Glutamatergic neuron (in vitro differentiated cells): ENCODE measurements at regions not wholly inside any gene's neighbourhood (a gene's known extent, or its start where the extent isn't known, plus 50 kb on each side); places are given as distances from the start of the nearest gene placed in this dataset.

Experiments
- DNase-seq: peaks from one replicate; pipeline ENCODE4 v3.0.0; 2022
- H3K27ac Mint-ChIP-seq: one replicate; pipeline ENCODE4 v1.8.0; 2020; ENCODE audit warnings: mild to moderate bottlenecking, mixed read lengths, inconsistent platforms; ENCODE audit not compliant: unreplicated experiment
- H3K27me3 Mint-ChIP-seq: one replicate; pipeline ENCODE4 v1.8.0; 2020; ENCODE audit warnings: mild to moderate bottlenecking, moderate library complexity, mixed read lengths, inconsistent platforms; ENCODE audit not compliant: unreplicated experiment
- H3K36me3 Mint-ChIP-seq: one replicate; pipeline ENCODE4 v1.8.0; 2020; ENCODE audit warnings: mild to moderate bottlenecking, mixed read lengths, inconsistent platforms; ENCODE audit not compliant: unreplicated experiment
- H3K4me1 Mint-ChIP-seq: one replicate; pipeline ENCODE4 v1.8.0; 2020; ENCODE audit warnings: mild to moderate bottlenecking, low read depth, mixed read lengths, inconsistent platforms; ENCODE audit not compliant: unreplicated experiment
- H3K4me3 Mint-ChIP-seq: one replicate; pipeline ENCODE4 v1.8.0; 2020; ENCODE audit warnings: mild to moderate bottlenecking, mixed read lengths, inconsistent platforms; ENCODE audit not compliant: unreplicated experiment
- H3K9me3 Mint-ChIP-seq: one replicate; pipeline ENCODE4 v1.8.0; 2020; ENCODE audit warnings: mild to moderate bottlenecking, moderate library complexity, mixed read lengths, inconsistent platforms; ENCODE audit not compliant: unreplicated experiment
- CTCF ChIP-seq: fragments of 200-600 bp; sonication (generic); IDR thresholded peaks from one replicate; pipeline ENCODE4 v1.5.0; 2021; ENCODE audit not compliant: partially characterized antibody, unreplicated experiment

- H3K4me3 Mint-ChIP-seq: no peak overlapping the region
- H3K27ac Mint-ChIP-seq: no peak overlapping the region
- H3K36me3 Mint-ChIP-seq: peaks cover 10% of the 10 kb centered on the region
- H3K4me1 Mint-ChIP-seq: no peaks in the 10 kb centered on the region
- no peak for TF ChIP-seq CTCF
- H3K9me3 Mint-ChIP-seq: peaks cover 2% of the 10 kb centered on the region
- H3K27me3 Mint-ChIP-seq: peaks cover 2% of the 10 kb centered on the region
- no peak for DNase-seq
Observed at GRCh38 chrX:17923546-17923945, 62.4 kb upstream of the RAI2 start.

GRCh38 chrX:17922303-17922702 is 61.2 kb upstream of the RAI2 start:
- Mint-ChIP-seq H3K27me3 (peaks cover 2% of the 10 kb centered on the region), H3K27ac (no peak overlapping the region), H3K4me3 (no peak overlapping the region), H3K4me1 (no peaks in the 10 kb centered on the region), H3K9me3 (peaks cover 2% of the 10 kb centered on the region), H3K36me3 (peaks cover 10% of the 10 kb centered on the region)
- no peak for DNase-seq
- no peak for TF ChIP-seq CTCF

GRCh38 chrX:17919896-17920446 is 58.9 kb upstream of the RAI2 start:
- no peaks in the 10 kb centered on the region for H3K4me1 Mint-ChIP-seq
- peaks cover 2% of the 10 kb centered on the region for H3K9me3 Mint-ChIP-seq
- no peak overlapping the region for H3K27ac Mint-ChIP-seq
- no peak for TF ChIP-seq CTCF
- no peak overlapping the region for H3K4me3 Mint-ChIP-seq
- no peaks in the 10 kb centered on the region for H3K27me3 Mint-ChIP-seq
- DNase-seq: no peak
- H3K36me3 Mint-ChIP-seq: no peaks in the 10 kb centered on the region

- Mint-ChIP-seq H3K4me1 (no peaks in the 10 kb centered on the region), H3K27ac (no peak overlapping the region), H3K27me3 (no peaks in the 10 kb centered on the region), H3K4me3 (no peak overlapping the region), H3K9me3 (peaks cover 2% of the 10 kb centered on the region), H3K36me3 (no peaks in the 10 kb centered on the region)
- TF ChIP-seq CTCF: no peak
- DNase-seq: no peak
Observed at GRCh38 chrX:17917945-17918577, 57.0 kb upstream of the RAI2 start.

GRCh38 chrX:17913801-17914200 is 52.7 kb upstream of the RAI2 start:
- no peaks in the 10 kb centered on the region for H3K27me3 Mint-ChIP-seq
- H3K36me3 Mint-ChIP-seq: no peaks in the 10 kb centered on the region
- no peak overlapping the region for H3K4me3 Mint-ChIP-seq
- H3K9me3 Mint-ChIP-seq: no peaks in the 10 kb centered on the region
- TF ChIP-seq CTCF: no peak
- DNase-seq: no peak
- H3K4me1 Mint-ChIP-seq: no peaks in the 10 kb centered on the region
- no peak overlapping the region for H3K27ac Mint-ChIP-seq
